Islet precursor cell (in vitro differentiated cells): ENCODE measurements at regions not wholly inside any gene's neighbourhood (a gene's known extent, or its start where the extent isn't known, plus 50 kb on each side); places are given as distances from the start of the nearest gene placed in this dataset.
"Not testable (repeated sequence)": the region's sequence is repeated elsewhere in the genome, so short reads cannot be mapped to it uniquely, and the experiment has no call there.

Experiments
- DNase-seq: peaks from one replicate; pipeline ENCODE4 v3.0.0-alpha.2; 2018

DNA sequence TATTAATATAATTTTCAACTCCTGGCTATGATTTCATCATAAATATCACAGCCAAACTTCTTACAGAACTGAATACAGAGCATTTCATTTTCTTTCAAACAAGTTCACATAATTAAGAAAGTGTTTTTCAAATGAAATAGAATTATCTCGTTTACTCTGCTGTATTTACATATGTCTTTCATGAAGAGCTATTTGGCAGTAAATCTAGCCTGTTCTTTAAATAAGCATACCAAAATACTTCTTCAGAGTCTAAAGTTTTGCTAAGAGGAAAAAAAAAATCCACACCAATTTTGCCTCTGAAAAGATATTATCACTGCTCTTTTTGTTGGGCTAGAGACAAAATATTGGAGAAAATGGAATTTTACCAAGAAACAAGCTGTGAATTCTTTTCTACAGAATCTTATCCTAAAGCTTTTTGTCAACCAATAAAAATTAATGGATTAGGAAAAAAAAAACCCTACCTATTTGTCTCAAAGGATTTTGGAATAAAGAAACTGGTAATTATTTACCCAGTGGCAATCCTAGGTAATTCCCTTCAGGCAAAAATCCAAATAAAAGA is 287.9 kb upstream of the NR3C2 start:
- no peak for DNase-seq

DNA sequence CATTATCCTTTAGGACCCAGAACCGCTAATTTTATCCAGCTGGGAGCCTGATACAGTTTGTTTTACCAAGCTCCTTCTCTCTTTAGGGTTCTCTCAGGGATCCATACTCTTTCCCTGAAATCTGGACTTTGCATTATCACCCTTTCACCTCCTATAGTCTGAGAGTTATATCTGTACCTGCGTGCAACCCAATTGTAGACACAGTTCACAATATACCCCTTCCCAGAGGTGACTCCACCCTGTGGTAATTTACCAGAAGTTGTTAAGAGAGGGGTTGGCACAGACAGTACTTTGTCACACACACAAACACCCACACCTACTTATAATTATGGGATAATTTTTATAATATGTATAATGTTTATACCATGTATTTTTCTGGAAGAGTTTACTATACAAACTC is 275.8 kb upstream of the NR3C2 start:
- DNase-seq = no peak

DNA sequence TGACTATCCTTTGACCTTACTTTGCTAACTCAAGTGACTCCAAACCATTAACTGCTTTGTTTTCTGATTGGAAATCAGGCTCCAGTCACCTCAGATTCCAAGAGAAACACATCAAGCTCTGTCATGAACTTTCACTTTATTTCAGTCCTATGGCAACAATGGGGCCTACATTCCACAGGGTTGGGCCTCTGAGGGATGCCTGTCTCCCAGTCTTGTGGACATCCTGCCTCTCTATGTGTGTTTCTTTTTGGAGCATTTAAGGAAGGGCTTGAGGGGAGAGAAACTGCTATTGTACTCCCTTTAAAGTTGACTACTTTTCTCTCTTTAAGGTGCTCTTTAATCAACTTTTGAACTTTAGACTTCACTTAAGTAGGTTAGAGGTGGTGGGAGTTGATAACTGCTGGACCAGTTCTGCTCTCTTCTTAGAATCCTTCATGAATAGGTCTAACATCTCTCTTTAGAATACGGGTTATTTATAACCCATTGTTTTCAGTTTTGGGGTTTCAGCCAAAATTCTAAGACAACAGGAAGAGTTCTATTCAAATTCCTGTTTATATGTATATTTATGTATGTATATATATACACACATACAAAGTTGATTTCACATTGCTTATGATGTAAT is 274.3 kb upstream of the NR3C2 start:
- DNase-seq = no peak

DNA sequence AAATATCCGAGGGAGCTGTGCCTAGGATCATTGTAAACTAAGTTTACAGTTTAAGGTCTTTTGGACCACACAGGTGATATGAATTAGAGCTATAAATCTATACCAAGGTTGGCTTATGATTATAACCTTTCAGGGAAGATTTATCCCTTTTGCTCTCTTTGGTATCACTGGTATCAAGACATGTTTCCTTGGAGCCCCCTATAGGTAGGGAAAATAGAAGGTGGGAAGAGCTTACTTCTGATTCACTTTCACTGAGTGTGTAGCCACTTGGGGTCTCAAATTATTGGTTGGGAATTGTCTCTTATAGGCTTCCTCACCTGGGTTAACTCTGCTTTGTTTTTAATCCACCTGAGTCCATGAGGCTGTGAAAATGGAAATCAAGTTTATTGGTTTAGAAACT is 262.1 kb upstream of the NR3C2 start:
- no peak for DNase-seq

DNA sequence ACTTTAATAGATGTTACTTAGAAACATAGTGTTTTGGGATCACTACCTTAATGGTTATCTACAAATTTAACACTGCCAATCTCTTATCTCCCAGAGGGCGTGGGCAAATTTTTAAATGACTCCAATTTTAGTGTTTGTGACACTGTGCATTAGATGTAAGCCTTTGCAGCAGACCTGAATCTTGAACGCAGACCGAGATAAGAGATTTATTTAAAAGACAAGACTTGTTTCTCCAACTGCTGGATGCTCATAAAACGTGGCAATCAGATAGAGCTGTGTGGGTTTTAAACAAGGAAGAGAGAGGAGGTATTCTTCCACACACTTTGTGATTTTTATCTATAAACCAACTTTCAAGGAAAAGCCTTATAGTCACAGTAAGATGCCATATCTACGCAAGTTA is 252.5 kb upstream of the NR3C2 start:
- DNase-seq = no peak

DNA sequence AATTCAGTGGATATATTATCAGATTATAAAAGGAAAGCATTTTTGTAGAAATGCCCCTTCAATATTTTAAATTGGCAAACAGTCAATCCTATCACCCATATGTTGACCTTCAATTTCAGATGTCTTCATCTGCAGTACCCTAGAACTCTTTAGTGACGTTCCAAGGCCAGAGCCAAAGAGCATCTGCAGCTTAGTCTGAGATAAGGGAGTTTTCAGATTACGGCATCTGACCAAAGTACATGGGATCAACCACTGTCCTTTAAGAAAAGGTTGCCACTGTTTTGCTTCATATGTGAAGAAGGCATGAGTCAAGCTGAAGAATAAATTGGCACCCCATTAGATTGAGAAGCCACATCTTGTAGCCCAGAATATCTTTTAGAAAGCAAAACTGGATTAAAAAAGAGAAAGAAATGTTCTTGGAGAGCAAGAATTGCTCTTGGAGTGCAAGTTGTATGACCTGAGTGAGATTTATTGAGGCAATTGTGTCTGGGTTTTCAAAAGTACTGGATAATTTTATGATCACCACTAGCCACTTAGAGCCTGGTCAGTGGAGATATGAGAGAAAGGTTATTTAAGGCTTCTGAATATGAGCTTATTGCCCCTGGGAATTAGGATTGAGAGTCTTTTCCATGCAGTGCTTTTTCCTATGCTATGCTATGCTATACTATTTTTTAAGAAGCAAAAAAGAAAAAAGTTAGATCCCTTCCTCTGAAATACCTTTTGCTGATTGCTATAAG is 251.9 kb upstream of the NR3C2 start:
- DNase-seq = no peak

DNA sequence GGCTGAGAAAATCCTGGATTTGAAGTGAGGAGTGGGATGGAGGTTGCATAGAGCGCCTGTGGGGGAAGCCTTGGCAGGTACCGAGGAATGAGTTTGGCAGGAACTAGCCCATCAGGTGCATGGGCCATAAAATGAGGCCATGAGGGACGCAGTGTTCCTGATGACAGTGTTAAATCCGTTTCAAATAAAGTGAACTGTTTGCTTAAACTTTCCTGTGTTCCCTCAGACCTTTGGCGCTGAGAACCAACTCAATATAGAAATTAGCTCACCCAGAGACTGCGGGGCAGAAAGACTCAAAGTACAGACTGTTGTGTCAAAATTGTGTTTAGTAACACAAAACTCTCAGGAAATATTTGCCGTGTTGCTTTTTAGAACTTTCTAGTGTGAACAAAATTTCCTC is 250.0 kb upstream of the NR3C2 start:
- DNase-seq = no peak

DNA sequence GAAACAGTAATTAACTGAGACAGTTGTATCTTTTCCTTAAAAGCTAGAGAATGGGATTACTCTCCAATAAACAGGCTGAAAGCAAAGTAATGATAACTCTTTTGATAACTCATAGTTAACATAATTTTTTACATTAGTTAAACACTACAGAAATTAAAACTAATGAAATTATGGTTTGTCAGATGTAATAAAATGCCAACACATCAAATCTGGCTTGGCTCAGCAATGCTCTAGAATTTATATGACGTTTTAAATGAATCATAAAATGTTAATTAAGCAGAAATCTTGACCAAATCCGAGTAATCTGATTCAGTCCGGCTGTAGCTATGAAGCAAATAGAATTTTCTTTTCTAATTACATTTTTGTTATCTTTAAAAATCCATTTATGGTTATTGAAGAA is 244.2 kb upstream of the NR3C2 start:
- DNase-seq = no peak

DNA sequence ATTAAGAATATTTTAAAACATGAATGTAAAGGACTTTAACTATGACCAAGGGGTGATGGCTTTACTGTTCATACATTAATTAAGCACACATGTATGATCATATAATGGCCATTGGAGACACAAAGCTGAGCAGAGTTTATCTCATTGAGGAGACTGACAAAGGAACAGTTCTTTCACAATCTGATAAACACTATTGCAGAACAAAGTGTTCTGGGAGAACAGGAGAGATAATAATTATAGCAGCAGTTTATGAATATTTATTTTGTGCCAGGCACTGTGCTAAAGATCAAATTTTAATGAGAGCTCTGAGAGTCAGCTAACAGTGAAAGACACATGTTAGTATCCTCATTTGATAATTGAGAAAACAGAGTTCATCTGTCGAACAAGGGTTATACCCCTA is 242.4 kb upstream of the NR3C2 start:
- DNase-seq = no peak

DNA sequence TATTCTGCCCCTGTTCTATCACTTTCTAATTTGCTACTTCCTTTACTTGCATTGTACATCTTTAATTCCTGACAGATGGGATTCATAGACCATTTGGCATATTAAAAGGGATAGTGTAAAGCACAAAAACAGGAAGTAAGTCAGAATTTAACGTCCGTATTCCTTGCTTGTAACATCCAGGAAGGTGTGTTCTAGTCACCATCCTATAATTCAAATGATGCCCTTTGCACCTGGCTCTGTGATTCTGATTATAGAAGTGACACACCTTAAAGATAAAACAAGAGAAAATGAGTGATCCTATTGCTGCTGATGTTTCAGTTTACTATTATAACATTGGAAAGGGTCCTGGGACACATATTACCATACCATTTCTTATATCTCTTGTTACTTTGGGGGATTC is 238.7 kb upstream of the NR3C2 start:
- DNase-seq = no peak

DNA sequence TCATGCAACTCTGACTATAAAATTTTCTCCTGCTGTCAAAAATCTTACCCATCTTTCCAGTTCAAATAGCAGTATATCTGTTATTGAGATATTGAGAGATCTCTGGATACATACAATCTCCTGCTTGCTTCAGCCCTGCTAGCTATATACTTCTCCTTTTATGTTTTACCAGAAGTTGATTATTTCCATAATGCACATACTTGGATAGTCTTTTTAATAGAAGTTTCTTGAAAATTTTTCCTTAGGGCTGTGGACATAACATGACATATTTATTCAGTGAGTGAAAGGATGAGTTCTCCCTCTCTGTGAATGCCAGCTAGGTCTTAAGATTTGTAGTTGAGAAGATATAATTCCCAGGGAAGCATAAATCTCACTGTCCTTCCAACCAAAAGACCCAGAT is 234.1 kb upstream of the NR3C2 start:
- no peak for DNase-seq

DNA sequence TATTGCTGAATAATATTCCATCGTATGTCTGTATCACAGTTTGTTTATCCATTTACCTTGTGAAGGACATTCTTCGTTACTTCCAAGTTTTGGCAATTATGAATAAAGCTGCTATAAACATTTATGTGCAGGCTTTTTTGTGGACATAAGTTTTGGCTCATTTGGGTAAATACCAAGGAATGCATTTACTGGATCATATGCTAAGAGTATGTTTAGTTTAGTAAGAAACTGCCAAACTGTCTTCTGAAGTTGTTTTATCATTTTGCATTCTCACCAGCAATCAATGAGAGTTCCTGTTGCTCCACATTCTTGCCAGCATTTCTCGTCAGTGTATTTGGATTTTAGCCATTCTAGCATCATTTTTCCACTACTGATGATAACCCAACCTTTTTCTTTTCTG is 232.7 kb upstream of the NR3C2 start:
- DNase-seq = no peak

DNA sequence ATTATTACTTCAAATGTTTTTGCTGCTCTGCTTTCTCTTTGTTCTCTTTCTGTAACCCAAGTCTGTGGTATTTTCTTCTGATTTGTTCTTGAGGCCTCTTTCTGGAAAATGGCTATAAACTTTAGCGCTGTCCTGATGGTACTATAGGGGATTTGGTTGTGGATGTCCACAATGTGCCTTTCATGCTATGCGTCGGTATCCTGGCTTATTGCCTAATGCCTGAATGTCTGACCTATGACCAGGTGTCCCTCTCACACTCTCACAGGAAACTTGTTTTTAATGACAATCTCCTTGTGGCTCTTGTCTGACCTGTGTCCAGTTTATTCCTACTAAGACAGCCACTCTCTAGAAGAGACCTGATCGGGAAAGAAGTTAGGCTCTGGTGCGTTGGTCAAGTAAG is 222.4 kb upstream of the NR3C2 start:
- no peak for DNase-seq

DNA sequence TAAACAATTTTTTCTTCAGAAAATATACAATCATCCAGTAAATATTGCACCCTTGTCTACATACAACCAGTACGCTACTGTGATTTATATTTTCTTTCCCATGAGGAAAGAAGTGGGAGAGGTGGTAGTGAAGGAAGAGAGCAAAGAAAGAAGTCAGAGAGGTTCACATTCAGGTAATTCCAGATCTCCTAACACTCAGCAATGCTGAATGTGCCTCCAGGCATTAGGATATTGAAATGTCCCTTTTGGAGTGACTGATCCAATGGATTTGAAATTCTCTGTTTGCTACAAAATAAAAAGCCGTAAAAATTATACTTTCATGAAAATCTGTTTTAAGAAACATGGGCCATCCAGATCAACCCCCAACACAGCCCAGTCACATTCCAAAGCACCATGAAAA is 211.9 kb upstream of the NR3C2 start:
- no peak for DNase-seq

DNA sequence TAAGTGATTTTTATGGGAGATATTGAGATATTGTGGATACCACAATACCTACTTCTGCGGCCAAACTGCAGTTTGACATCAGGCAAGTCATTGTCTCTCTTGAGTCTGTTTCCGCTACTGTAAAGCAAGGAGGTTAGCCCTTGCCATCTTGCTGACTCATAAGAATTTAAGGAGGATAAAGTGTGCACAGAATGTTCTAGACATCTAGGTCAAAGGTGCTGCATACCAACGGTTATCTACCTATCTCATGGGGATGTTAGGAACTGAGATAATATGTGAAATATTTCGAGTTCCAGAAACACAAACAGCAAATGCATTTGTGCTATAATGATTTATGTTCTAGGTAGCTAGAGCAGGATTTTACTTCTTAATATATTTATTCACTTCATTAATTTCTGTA is 211.5 kb upstream of the NR3C2 start:
- DNase-seq = no peak

DNA sequence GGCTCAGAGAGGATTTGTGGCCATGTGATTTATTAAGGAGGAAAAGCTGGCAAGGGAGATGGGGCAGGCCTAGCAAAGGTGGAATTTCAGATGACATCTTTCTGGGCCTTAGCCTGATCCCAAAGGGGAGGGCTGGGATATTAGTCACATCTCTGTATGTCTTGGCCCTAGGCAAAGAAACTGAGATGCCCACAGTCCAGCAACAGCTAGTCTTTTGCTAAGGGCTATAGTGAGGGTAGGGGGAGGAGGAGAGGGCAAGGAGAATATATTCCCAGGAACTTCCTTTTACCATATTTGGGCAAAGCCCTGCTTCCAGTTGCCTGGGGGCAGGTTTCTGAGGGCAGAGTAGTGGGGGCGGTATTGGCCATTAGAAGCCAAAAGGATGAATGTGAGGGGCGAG is 209.8 kb upstream of the NR3C2 start:
- peak; percentile 70 for DNase-seq

DNA sequence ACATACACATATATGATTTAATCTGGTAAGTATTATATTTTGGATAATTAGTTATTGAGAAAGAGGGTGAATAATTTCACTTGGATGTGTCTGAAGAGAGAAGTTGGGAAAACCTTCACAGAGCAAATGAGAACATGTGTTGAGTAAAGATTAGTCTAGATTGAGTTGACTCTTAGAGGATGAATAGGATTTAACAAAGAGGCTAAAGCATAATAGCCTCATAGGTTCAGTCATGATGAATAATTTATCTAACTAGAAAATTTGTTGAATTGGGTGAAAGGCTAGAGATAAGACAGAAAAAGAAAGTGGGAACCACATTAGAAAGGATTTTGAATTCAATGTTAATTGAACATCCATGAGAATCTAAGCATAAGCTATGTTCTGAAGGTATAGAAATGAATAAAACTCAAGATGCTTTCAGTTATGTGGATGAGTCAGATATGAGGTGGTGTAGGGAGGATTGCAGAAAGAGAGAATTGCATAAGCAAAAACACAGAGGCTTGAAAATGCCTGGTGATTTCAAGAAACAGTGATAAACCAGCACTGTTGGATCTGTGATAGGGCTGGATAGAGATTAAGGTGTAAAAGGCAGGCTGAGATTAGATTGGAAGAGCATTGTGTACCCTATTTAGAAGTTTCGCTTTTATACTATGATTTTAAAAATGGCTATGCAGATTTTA is 207.6 kb upstream of the NR3C2 start:
- DNase-seq = no peak

DNA sequence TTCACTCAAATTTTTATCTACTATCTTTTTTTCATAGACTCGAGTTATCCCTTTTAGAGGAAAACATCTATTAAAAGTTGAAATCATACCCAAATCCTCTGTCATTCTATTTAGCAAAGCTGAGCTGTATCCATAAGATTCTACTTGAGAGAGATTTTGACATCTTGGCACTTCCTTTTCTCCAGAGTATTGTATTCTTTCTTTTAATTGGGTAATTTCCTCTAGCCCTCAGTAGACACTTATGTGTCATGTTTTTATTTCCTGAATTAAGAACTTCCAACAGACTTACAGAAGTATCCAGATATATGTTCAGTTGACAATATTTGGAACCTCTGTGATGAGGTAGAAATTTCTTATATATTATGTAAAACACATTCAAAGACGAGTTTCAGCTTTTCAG is 201.6 kb upstream of the NR3C2 start:
- no peak for DNase-seq

DNA sequence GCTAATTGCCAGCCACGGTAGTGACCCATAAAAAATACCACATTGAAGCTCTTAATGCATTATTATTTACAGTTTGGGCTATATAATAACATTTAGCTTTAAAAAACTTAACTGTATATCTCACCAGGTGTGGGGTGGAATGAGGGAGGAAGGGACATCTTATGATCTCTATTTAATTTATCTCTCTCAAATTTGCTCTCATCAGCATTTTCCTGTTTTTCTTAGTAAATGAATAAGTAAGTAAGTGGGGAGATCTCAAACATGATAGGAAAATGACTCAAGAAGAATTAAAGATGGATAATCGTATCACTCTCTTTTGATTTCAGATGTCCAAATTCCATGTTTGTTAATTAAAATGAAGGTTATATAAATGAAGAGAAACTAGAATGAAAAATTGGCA is 200.7 kb upstream of the NR3C2 start:
- DNase-seq = no peak

DNA sequence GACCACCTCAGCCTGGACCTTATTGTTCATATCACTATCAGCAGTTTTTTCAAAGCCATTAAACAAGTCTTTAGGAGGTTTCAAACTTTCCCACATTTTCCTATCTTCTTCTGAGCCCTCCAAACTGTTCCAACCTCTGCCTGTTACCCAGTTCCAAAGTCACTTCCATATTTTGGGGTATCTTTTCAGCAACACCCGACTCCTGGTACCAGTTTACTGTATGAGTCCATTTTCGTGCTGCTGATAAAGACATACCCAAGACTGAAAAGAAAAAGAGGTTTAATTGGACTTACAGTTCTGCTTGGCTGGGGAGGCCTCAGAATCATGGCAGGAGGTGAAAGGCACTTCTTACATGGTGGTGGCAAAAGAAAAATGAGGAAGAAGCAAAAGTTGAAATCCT is 195.9 kb upstream of the NR3C2 start:
- not testable (repeated sequence) for DNase-seq

DNA sequence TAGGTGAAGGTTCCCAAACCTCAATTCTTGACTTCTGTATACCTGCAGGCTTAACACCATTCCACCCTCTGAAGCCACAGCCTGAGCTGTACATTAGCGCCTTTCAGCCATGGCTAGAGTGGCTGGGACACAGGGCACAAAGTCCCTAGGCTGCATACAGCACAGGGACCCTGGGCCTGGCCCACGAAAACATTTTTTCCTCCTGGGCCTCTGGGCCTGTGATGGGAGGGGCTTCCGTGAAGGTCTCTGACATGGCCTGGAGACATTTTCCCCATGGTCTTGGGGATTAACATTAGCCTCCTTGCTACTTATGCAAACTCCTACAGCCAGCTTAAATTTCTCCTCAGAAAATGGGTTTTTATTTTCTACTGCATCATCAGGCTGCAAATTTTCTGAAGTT is 195.2 kb upstream of the NR3C2 start:
- not testable (repeated sequence) for DNase-seq

DNA sequence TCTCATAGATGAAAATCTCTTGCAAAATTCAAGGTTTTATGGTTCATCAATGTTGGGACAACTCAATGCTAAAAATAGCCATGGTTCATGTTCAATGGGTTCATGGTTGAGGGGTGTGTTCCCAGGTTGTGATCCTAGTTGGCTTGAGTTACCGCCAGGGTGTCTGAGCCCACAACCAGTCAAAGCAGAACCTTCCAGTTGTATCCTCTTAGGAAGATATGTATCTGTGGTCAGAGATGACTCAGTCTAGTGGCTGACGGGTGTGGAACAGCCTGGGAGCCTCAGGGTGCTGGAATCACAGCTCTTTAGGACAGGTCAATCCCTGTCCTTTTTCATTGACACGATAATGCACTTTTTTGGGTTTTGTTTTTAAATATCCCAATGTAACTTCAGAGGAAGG is 192.3 kb upstream of the NR3C2 start:
- peak; percentile 60 for DNase-seq

DNA sequence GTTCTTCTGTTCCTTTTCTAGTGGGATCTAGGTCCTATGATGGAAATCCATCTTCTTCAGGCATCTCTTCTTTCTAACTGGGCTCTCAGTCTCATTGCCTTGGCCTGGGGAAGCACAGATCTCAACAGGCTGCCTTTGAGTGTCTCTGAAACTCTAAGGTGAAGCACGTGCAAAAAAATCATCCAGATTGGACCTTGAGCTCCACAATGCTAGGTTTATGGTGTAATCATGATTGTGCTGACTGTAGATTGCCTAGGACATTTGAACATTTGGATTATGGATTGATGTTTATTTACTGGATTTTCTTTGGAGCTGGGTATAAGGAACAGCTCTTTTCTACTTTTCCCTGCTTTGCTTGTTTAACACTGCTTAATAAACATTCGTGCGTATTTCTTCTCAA is 191.5 kb upstream of the NR3C2 start:
- DNase-seq = no peak

DNA sequence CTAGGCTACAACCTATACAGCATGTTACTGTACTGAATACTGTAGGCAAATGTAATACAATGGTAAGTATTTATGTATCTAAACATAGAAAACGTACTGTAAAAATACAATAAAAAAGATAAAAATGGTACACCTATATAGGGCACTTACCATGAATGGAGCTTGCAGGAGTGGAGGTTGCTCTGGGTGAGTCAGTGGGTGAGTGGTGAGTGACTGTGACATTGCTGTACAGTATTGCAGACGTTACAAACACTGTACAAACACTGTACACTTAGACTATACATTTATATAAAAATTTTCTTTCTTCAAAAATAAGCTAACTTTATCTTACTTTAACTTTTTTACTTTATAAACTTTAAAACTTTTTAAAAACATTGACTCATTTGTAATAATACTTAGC is 190.3 kb upstream of the NR3C2 start:
- DNase-seq = no peak
